ENCODE measurements at regions not wholly inside any gene's neighbourhood (a gene's known extent, or its start where the extent isn't known, plus 50 kb on each side); places are given as distances from the start of the nearest gene placed in this dataset.
"Not testable (repeated sequence)": the region's sequence is repeated elsewhere in the genome, so short reads cannot be mapped to it uniquely, and the experiment has no call there.

DNA sequence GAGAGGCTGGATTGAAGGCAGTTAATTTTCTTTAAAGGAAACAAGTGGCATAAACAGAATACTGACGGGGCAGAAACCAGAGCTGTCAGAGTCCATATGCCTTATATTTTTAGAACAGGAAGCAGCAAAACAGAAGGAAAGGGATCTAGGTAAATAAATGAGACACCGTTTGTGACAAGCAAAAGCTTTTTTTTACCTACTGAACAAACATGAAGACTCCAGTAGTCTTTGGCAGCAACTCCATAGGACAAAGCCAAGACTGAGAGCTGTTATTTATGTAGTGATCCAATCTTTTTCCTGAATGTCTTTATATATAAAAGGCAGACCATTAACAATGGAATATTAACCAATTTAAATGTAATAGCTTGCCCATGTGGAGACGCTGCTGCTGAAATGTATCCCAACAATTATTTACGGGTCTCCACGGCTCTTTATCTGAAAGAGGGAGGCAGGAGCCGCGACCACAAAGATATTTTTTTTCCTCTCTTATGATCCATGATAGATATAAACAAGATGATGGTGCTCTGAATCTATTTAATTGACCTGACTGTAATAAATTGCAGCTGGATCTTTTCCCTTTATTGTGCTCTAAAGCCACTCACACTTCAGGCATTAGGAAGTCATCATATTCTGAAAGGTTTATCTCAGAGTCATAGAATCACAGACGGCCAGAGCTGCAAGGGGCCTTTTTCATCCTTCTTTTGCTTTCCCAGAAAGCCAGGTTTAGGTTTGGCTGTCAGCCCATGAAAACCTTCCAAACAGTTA, 687.8 kb downstream of the EFNB2 start:
- DNase-seq (ENCODE audit: low spot score) = no peak

DNA sequence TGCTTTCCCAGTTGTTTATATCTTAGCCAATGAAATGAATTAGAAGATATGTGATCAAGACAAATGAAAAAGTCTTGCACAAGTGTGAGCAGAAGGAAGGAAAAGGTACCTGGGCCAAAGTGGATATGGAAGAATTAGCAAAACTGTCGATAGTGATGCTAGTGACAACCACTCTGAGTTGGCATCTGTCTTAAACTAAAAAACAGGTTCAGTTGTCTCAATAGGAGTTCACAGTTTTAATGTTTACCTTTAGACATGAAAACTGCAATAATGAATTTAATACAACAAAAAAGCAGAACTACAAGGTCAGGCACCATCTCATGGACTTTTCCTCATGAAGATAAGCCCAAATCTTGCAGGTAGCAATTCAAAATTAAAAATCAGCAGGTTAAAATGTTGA, 688.5 kb downstream of the EFNB2 start:
- DNase-seq (ENCODE audit: low spot score) = no peak

DNA sequence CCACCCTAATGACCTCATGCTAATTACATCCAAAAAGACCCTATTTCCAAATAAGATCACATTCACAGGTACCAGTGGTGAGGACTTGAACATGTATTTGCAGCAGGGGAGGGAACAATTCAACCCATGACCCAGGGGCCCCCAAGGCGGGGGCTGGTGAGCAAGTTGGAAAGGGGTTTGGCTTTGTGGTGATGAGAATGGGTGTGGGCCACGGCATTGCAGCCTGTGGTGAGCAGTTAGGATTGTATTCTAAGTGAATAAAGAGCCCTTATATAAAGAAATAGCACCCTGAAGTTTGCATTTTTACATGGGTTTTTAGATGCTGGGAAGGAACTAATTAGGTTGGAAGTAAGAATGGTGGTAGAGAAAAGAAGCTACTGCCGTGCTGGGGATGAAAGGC, 694.2 kb downstream of the EFNB2 start:
- DNase-seq (ENCODE audit: low spot score) = no peak

DNA sequence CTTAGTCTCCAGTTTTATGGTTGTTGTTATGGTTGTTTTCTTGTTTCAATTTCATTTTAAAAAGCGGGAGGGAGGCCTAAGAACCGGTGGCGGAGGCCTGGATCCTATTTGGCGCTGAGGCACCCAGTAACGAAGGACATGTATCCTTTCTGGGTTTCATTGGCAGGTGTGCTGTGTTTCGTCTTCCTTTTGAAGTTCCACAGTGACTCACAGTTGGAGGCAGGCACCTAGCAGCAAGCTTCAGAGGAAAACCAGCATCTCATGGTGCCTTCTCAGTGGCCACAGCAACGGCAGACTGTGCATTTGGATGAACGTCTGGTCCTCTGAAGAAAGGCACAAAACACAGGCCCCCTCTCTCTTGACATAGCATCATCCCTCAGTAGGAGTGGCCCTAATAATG, 697.2 kb downstream of the EFNB2 start:
- DNase-seq (ENCODE audit: low spot score) = no peak

DNA sequence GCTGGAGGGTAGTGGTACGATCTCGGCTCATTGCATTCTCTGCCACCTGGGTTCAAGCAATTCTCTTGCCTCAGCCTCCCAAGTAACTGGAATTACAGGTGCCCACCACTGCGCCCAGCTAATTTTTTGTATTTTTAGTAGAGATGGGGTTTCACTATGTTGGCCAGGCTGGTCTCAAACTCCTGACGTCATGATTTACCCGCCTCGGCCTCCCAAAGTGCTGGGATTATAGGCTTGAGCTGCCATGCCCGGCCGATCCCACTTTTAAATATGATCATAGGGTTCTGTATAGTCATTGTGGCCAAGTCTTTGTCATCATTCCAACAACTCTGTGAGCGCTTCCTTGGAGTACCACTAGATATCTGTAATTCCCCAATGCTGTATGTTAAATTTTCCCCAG, 698.2 kb downstream of the EFNB2 start:
- not testable (repeated sequence) for DNase-seq (ENCODE audit: low spot score)

DNA sequence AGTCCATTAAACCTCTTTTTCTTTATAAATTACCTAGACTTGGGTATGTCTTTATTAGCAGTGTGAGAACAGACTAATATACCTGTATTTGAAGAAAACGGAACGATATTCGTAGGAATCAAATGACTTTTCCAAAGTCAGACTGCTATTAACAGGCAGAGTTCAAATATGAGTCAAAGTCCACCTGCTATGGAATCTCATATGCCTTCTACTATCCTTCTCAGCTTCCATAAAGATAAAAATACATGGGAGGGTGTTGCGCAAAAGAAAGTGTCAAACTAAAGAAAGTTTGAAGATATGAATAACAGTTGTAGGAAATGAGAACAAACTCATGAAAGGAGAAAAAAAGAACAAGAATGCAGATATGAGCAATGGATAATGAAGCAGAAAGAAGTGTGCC, 704.6 kb downstream of the EFNB2 start:
- DNase-seq (ENCODE audit: low spot score) = no peak

DNA sequence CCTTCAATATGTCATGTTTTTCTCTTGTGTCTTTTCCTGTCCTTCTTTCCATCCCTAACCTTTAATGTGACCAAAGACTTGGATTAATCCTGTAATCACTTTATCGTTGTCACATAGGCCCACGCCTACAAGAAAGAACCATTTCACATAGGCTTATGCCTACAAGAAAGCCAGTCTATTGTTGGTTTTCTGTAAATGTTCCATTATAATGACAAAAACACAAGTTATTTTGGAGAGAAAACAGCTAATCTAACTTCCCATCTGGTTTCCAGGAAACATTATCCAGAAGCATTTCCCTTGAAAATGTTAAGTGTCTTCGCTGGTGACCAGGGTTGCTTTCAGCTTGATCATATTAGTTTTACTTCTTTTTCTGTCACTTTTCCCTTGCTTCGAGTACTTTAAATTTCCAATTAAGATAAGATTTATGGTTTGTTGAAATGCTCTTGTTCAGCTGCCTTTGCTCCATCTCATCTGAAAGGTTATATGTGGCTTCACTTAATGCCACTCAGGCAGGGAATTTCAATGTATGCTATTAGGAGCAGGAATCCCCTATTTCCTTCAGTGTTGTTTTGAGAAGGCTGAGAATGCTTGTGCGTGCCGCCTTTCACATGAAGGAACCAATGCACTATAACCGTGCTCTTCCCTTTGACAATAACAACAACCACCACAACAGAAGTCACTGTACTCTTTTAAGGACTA, 708.2 kb downstream of the EFNB2 start:
- DNase-seq (ENCODE audit: low spot score) = no peak

DNA sequence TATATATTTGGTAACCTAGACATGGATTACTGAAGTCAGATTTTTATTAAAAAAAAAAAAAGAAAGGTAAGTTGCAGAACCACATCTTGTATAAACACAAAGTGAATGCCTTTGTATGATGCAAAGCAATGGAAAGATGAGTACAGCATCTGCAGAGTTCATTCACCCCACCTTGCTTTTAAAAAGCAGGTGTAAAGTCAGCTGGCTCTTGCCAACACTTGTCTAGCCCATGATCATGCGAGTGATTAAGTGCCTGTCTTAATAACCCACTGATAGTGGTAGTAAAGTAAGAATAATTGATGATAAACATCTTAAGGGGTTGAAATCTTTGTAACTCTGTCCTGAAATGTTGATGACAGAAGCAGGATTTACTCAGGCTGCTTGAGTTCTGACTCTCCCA, 710.4 kb downstream of the EFNB2 start:
- DNase-seq (ENCODE audit: low spot score) = no peak

DNA sequence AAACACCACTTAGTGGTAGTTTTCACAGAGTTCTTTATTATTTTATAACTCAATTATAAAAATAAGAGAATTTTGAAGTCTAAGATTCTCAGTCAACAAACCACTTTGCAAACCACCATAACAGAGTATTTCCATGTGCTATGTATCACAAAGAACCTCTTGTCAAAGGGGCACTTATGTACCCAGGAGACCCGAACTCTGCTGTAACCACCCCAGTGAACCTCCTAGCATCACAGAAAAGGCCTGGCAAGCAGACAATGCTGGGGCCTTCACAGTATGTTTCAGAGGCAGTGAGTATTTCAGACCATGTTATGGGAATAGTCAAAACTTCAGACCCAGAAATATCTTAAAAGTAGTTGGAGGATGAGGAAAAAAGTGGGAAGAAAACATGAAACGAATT, 714.1 kb downstream of the EFNB2 start:
- no peak for DNase-seq (ENCODE audit: low spot score)

DNA sequence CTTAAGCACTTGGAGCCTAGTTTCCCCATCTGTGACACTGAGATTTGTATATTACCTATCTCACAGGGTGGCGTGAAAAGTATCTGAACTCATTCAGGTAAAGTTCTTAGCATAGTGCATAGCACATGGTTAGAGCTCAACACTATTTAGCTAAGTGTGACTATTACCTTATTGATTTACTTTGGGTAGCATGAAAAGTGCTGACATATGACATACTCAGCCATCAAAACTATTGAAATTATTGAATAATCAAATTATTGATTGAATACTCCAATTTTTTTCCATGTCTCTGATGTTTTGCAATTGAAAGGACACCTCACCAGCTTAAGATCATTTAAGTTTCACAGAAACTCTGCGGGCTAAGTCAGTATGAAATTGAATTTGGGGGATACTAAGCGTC, 715.0 kb downstream of the EFNB2 start:
- no peak for DNase-seq (ENCODE audit: low spot score)

DNA sequence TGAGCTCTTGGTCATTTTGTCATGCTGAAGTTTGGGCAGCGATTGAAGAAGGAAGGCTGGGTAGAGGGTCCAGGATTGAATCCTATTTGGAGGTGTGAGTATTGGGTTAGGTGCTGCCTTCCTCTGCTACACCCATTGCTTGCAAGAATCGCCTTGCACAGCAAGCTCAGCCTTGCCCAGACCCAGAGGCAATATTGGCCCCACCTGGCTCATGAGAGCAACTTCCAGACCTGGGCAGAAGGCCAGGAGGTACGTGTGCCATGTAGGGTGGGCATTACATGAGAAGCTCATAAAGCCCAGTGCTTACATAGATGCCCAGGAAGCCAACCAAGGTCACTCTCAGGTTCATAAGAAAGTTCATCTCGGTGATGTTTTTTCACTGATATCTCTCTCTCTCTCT, 718.0 kb downstream of the EFNB2 start:
- no peak for DNase-seq (ENCODE audit: low spot score)

DNA sequence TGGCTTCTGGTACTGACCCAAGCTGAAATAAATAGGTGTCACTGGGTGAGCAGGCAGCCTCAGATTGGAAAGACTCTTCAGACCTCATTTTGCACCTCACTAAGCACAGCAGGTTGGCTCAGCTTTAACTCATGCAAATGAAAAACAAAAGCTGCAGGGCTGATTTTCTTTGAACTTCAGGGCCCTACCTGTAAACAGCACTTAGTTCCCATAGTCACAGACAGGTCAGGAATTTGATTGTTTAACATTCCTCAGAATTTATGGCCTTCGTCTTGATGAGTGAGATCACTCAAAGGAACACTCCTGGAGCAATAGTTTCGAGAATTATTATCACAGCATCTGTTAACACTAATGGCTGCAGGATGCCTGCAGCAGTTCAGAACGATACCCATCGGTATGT, 718.5 kb downstream of the EFNB2 start:
- no peak for DNase-seq (ENCODE audit: low spot score)

DNA sequence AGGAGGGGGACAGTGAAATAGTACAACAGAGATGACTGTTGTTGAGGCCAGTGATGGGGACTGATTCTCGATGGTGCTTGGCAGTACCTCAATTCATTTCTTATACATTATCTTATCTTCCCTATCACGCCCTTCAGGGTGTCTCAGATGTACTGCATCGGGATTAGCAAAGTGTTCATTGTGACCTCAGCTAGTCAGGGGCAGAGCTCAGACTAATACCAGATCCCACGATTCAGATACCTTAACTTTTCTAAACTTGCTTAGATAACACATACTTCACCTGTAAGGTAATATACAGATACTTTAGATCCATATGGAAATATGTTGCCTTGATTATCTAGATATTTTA, 720.6 kb downstream of the EFNB2 start:
- no peak for DNase-seq (ENCODE audit: low spot score)

DNA sequence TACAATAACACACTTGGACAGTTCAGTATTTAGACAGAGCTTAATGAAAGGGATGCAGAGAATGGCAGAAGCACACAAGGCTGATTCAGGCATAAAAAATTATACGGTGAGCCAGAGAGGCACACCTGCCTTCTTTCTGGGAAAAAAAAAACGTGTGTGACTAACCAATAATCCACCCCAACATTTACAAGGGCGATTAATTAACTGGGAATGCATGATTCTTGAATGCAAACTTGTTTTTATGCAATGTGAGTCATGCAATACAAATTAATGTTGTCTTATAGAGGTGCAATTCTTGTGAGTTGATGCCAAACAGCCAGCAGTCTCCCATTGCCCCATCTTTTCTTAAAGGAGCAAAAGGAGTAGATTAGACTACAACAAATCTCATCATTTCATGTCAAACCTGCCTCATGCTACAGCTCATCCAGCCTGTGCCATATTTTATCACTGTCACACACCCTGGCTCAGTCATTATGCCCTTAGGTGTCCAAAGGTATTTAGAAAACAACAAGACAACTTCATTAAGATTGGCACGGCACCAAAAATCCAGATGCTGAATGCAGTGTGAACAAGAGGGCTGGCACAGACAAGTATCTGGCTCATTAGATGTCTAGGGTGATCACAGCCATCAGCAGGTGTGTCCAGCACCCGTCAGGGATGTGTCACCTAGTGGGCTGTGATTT, 721.1 kb downstream of the EFNB2 start:
- DNase-seq (ENCODE audit: low spot score) = no peak

DNA sequence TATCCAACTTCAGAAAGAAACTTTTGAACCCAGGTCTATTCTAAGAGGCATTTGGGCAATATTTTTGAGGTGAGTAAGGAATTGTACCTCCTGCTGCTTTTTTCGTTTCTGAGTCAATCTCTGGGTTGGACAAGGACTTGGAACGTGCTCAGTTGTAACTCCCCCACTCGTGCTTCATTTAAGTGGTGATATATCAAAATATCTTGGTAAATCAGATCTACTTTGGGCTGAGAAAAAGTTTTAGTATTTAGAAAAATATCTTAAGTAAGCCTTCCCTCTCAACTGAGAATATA, 728.9 kb downstream of the EFNB2 start:
- no peak for DNase-seq (ENCODE audit: low spot score)

DNA sequence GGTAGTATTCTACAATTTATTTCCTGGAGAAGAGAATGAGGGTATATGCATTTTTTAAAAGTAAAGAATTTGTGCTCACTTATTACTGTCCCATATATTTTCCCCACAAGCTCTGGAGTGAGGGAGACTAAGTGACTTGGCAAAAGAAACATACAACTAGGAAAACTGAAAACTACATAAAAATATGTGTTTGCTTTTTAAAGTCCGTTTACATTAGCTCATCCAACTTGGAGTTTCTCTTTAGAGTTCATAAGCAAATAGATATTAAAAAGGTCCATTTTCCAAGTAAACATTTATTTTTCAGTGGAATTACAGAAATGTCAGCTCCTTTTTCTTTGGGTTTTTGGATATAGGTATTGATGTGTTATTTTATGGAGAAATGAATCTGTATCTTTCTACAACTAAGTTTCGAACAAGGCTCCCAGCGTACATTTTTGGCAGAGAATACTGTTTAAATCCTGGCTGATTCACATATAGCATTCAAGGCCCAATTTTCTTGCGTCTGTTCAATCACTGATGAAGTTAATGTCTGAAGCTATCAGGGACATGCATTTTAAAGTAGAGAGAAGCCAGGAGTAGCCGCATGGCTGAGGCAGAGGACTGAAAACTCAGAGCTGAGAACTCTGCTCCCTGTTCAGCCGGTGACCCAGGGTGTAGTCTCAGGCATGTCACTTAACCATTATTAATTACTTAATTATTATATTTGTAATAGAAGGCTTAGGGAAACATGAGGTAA, 729.4 kb downstream of the EFNB2 start:
- no peak for DNase-seq (ENCODE audit: low spot score)

DNA sequence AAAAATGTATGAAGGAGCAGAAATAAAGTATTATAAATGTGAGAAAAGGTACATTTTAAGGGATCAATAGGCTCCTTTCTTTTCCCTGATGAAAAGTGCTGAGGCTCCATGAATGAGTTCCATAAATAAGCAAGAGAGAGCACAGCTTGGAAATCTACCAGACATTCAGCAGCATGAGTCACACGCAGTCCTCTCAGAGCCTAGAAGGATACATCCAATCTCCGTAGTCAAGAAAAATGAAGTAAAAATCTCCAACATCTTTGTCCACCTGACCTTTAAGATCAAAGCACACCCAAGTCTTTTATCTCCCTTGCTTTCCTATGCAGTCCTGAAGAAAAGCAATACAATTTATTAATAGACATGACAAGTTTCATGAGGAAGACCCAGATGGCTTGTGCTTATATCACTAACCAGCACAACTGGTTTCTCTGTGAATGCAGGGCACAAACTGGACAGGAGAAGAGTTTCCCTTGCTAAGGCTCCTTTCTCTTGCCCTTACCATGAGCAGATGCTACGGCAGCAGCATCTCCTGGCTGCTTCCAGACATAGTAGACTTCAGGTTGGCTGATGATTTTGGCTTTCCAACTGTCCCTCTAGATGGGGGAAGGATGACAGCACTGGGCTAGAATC, 730.8 kb downstream of the EFNB2 start:
- DNase-seq (ENCODE audit: low spot score) = peak; percentile 20

DNA sequence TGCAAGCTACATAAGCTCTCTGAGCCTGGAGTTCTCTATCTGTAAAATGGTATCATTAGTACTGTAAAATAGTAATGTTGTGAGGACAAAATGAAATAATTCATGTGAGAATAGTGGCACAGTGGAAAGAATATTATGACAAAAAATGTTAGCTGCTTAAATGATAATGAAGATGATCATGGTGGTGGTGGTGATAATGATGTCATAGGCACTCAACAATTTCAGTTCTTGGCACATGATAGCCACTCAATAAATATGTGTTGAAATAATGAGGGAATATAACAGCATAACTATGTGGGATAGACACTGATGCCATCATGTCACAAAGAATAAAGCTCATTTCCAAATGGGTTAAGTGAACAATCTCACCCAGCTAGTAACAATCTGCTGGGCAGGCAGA, 736.3 kb downstream of the EFNB2 start:
- DNase-seq (ENCODE audit: low spot score) = no peak

DNA sequence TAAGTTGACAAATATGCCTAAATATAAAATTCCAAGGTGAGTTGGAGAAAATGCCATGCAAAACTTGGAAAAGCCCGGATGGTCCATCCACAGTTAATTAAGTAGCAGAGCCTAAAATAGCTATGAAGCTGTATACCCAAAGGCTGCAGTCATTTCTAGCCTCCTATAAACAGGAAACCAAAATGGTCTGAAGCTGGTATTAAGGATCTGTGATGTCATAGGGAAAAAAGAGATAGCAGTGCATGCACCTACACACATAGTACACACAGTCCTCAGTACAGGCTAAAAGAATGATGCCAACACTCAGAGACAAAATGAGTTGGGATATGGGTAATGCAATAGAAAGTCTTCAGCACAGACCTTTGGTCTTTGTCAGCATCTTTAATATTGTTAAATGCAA, 736.9 kb downstream of the EFNB2 start:
- no peak for DNase-seq (ENCODE audit: low spot score)

DNA sequence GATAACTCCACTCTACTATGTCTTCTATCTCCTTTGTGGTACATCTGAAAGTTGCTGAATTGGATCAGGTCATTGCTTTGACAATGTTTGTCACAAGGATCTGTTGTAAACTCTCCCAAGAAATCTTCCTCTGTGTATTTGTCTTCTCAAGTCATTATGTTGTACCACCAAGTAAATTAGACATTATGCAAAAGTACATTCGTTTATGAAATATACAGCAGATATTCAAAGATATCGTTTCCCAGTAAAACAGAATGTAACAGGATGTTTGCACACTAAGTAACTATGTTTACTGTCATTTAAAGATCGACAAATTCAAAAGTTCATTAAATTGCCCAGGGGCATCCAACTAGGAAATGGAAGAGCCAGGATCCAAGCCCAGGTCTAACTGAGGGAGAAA, 739.4 kb downstream of the EFNB2 start:
- no peak for DNase-seq (ENCODE audit: low spot score)

DNA sequence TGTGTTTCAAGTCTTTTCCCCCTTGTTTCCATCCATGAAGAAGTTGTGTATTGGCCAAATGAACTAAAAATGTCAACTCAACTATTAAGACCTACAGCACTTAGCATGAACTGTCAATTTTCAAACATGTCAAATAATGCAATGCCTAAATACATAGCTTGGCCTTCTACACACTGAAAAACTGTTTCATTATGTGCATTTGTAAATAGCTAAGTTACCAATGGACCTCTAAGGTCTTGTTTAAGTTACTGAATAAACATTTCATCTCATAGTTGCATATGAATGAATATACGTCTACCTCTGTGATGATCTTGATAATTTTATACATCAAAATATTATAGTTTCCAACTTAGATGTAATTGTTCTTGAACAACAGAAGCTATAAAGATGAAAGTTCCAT, 744.5 kb downstream of the EFNB2 start:
- no peak for DNase-seq (ENCODE audit: low spot score)

DNA sequence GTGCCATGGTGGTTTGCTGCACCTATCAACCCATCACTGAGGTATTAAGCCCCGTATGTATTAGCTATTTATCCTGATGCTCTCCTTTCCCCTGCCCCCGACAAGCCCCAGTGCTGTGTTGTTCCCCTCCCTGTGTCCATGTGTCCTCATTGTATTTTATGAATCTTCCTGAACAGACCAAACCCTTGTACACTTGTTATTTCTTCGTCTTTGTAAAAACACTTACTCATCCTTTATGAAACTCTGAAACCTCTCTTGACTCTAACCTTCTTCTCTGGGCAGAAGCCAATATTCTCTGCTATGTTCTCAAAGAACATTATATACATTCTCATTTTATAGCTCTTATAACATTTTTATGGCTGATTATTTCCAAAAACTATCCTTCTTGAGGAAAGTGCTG, 746.9 kb downstream of the EFNB2 start:
- no peak for DNase-seq (ENCODE audit: low spot score)

DNA sequence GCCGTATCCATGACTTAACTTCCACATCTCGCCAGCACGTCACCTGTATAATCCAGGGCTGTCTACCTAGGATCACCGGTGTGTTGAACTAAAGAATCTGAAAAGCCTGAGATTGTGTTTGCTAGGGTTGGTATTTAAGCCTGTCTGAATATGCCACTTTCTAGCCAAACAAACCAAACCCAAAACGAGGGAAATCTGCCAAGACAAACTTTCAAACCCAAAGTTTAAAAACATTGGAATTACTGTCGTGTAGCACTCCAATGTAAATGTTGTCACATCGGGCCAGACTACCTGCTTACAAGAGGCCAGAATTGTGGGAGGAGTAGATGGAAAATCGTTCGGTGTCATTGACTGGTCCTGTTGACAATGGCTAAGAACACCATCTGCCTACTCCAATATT, 747.8 kb downstream of the EFNB2 start:
- no peak for DNase-seq (ENCODE audit: low spot score)
